Lung (tissue), 11 donors: ENCODE measurements at regions not wholly inside any gene's neighbourhood (a gene's known extent, or its start where the extent isn't known, plus 50 kb on each side); places are given as distances from the start of the nearest gene placed in this dataset.

Source experiments
- ATAC-seq: fragments of 200-7000 bp; cut with Tn5 transposase; one replicate; pipeline ENCODE4 v1.9.1; 2020; ENCODE audit warnings: moderate number of reproducible peaks; ENCODE audit not compliant: insufficient read depth, low FRiP score
- DNase-seq, 3 donors: peaks; one replicate each; pipeline ENCODE4 v3.0.0-alpha.2; 2013 to 2017
- H3K27ac ChIP-seq, 2 donors: one replicate each; pipeline ENCODE4 v1.5.1; 2013; ENCODE audit warnings: mild to moderate bottlenecking in 2 of 2, moderate library complexity in 2 of 2, control low read depth in 1 of 2, inconsistent platforms in 1 of 2, low read depth in 1 of 2, low read length in 1 of 2
- H3K27me3 ChIP-seq, 3 donors: one replicate each; pipeline ENCODE4 v1.5.1; 2013; ENCODE audit warnings: low read length in 2 of 3; ENCODE audit not compliant: control insufficient read depth in 3 of 3, insufficient read depth in 3 of 3
- H3K36me3 ChIP-seq, 4 donors: one replicate each; pipeline ENCODE4 v1.5.1; 2013; ENCODE audit warnings: low read length in 4 of 4, mild to moderate bottlenecking in 1 of 4, moderate library complexity in 1 of 4; ENCODE audit not compliant: control insufficient read depth in 4 of 4, insufficient read depth in 4 of 4
- H3K4me1 ChIP-seq, 5 donors: one replicate each; pipeline ENCODE4 v1.5.1; 2013; ENCODE audit warnings: low read length in 5 of 5, mild to moderate bottlenecking in 2 of 5, moderate library complexity in 1 of 5; ENCODE audit not compliant: control insufficient read depth in 5 of 5, insufficient read depth in 5 of 5
- H3K4me3 ChIP-seq: one replicate; pipeline ENCODE4 v1.5.1; 2013; ENCODE audit warnings: mild to moderate bottlenecking, control low read depth, moderate library complexity
- H3K9ac ChIP-seq, 2 donors: one replicate each; pipeline ENCODE4 v1.5.1; 2013; ENCODE audit warnings: low read length in 2 of 2, control low read depth in 1 of 2; ENCODE audit not compliant: insufficient read depth in 1 of 2
- H3K9me3 ChIP-seq, 4 donors: one replicate each; pipeline ENCODE4 v1.5.1; 2013; ENCODE audit warnings: low read length in 3 of 4, mild to moderate bottlenecking in 1 of 4, moderate library complexity in 1 of 4; ENCODE audit not compliant: control insufficient read depth in 4 of 4, insufficient read depth in 3 of 4
- CTCF ChIP-seq: IDR thresholded peaks from 2 replicates; pipeline ENCODE4 v1.5.1; 2012; ENCODE audit warnings: mild to moderate bottlenecking; ENCODE audit errors: control extremely low read depth, extremely low read depth
- WGBS, 2 donors: extraction: QIAGEN DNeasy Blood & Tissue Kit; methylation state at CpG; one replicate each; pipeline ENCODE4 v1.1.7; 2013; 5-methylcytosine and 5-hydroxymethylcytosine counted together
- donor health status: control.
- donor health status: control.
- donor health status: Bipolar disorder and iron deficiency.
- donor health status: healthy.
- donor health status: DM: yes; HTN: yes; CAD: no.

GRCh38 chr2:53259395-53260009 is 508.1 kb upstream of the CHAC2 start:
- WGBS, 2 donors, result 95 to 96% methylated on average over 29 of the region's 29 CpGs
- no peaks in the 10 kb centered on the region for H3K27me3 ChIP-seq
- TF ChIP-seq CTCF, result no peak
- no peak overlapping the region for H3K9ac ChIP-seq
- H3K4me1 ChIP-seq, result no peaks in the 10 kb centered on the region
- H3K36me3 ChIP-seq, result no peaks in the 10 kb centered on the region
- H3K27ac ChIP-seq, result no peak overlapping the region
- ATAC-seq (no peak), DNase-seq (no peak)
- H3K9me3 ChIP-seq, result peaks cover 0 to 4% (median 0%) of the 10 kb centered on the region in 4 donors
- no peak overlapping the region for H3K4me3 ChIP-seq

GRCh38 chr2:53257287-53257686 is 510.3 kb upstream of the CHAC2 start:
- H3K27ac ChIP-seq, result no peak overlapping the region
- no peak for ATAC-seq
- H3K4me1 ChIP-seq, result no peaks in the 10 kb centered on the region
- no peak overlapping the region for H3K9ac ChIP-seq
- H3K4me3 ChIP-seq, result no peak overlapping the region
- H3K36me3 ChIP-seq, result no peaks in the 10 kb centered on the region
- H3K9me3 ChIP-seq, result peaks cover 0 to 4% (median 0%) of the 10 kb centered on the region in 4 donors
- H3K27me3 ChIP-seq, result no peaks in the 10 kb centered on the region
- WGBS, 2 donors, result 96 to 97% methylated on average over 3 of the region's 3 CpGs
- no peak for DNase-seq
- TF ChIP-seq CTCF, result no peak

GRCh38 chr2:53253244-53253643 is 514.4 kb upstream of the CHAC2 start:
- Histone ChIP-seq H3K4me3 (no peak overlapping the region), H3K4me1 (peaks cover 0 to 3% (median 0%) of the 10 kb centered on the region in 5 donors), H3K27me3 (no peaks in the 10 kb centered on the region), H3K9ac (no peak overlapping the region), H3K36me3 (no peaks in the 10 kb centered on the region), H3K27ac (no peak overlapping the region), H3K9me3 (no peaks in the 10 kb centered on the region)
- ATAC-seq (no peak), DNase-seq (no peak)
- no peak for TF ChIP-seq CTCF
- 77 to 79% methylated on average over 2 of the region's 2 CpGs for WGBS, 2 donors

GRCh38 chr2:53252115-53252514 is 515.5 kb upstream of the CHAC2 start:
- ATAC-seq (no peak), DNase-seq (no peak)
- H3K9ac ChIP-seq, result no peak overlapping the region
- no peak overlapping the region for H3K4me3 ChIP-seq
- no peaks in the 10 kb centered on the region for H3K36me3 ChIP-seq
- H3K4me1 ChIP-seq, result peaks cover 0 to 3% (median 0%) of the 10 kb centered on the region in 5 donors
- H3K27me3 ChIP-seq, result no peaks in the 10 kb centered on the region
- H3K27ac ChIP-seq, result no peak overlapping the region
- TF ChIP-seq CTCF, result no peak
- WGBS, 2 donors, result 47 to 50% methylated on average over 1 of the region's 1 CpG
- H3K9me3 ChIP-seq, result no peaks in the 10 kb centered on the region
